ENCODE measurements at regions not wholly inside any gene's neighbourhood (a gene's known extent, or its start where the extent isn't known, plus 50 kb on each side); places are given as distances from the start of the nearest gene placed in this dataset.
"Not testable (repeated sequence)": the region's sequence is repeated elsewhere in the genome, so short reads cannot be mapped to it uniquely, and the experiment has no call there.

- DNase-seq (ENCODE audit: low spot score), result no peak
Observed at GRCh38 chr12:46548605-46549071, 176.1 kb upstream of the SLC38A2 start.

- no peak for DNase-seq (ENCODE audit: low spot score)
Observed at GRCh38 chr12:46547421-46548354, 175.1 kb upstream of the SLC38A2 start.

- no peak for DNase-seq (ENCODE audit: low spot score)
Observed at GRCh38 chr12:46546634-46547273, 174.2 kb upstream of the SLC38A2 start.

DNA sequence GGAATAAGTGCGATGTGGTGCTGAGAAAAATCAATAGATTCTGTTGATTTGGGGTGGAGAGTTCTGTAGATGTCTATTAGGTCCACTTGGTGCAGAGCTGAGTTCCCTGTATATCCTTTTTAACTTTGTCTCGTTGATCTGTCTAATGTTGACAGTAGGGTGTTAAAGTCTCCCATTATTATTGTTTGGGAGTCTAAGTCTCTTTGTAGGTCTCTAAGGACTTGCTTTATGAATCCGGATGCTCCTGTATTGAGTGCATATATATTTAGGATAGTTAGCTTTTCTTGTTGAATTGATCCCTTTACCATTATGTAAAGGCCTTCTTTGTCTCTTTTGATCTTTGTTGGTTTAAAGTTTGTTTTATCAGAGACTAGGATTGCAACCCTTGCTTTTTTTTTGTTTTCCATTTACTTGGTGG, 170.8 kb upstream of the SLC38A2 start:
- DNase-seq (ENCODE audit: low spot score), result not testable (repeated sequence)

DNA sequence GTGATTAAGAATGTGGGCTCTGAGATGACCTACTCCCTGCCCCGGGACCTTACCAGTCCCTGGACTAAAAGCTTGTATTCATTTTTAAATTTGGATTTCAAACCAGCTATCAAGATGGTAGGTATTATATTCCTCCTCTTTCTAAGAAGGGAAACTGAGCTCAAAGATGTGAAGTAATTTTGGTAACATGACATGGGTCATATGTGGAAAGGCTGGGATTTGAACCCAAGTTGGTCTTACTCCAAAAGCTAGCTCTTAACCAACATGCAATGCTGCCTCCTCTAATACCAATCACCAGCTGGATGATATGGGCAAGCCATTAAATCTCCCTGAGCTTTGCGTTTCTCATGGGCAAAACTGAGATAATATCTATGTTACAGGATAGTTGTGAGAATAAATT, 166.4 kb upstream of the SLC38A2 start:
- DNase-seq (ENCODE audit: low spot score), result no peak

GRCh38 chr12:46537387-46537955, 164.9 kb upstream of the SLC38A2 start:
- no peak for DNase-seq (ENCODE audit: low spot score)

GRCh38 chr12:46536316-46536715, 163.7 kb upstream of the SLC38A2 start:
- DNase-seq (ENCODE audit: low spot score), result not testable (repeated sequence)

DNA sequence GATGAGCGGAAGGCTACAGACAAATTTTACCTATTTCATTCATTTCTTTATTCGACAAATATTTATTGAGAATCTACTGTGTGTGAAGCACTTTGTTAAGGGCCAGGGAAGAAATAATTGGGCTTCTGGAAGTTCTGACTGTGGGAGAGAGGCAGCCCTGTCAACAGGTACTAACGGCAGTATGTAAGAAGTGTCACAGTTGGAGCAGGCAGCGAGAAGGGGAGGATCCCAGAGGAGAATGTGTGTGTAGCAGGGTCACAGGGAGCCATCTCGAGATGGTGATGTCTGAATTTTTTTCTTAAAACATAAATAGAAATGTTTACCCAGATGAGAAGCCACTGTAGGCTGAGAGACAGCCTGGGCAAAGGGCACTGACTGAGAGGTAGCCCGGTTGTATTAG, 163.3 kb upstream of the SLC38A2 start:
- no peak for DNase-seq (ENCODE audit: low spot score)

DNA sequence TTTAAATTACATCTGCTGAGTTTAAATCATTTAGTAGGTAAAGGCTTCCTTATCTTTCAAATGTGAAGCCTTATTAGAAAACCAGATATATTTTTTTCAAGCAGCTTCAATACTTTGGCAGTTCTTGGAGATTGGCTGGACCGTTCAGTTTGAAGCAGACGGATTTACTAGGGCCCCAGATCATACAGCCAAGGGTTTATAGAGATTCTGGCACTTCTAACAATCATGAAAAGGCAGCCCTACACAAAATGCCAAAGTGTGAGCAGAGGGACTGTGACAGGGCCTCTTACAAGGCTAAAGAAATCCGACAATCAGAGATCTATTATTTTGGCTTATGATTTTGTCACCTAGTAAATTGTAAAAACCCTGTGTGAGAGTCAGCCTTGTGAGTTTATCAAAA, 162.8 kb upstream of the SLC38A2 start:
- DNase-seq (ENCODE audit: low spot score), result no peak

DNA sequence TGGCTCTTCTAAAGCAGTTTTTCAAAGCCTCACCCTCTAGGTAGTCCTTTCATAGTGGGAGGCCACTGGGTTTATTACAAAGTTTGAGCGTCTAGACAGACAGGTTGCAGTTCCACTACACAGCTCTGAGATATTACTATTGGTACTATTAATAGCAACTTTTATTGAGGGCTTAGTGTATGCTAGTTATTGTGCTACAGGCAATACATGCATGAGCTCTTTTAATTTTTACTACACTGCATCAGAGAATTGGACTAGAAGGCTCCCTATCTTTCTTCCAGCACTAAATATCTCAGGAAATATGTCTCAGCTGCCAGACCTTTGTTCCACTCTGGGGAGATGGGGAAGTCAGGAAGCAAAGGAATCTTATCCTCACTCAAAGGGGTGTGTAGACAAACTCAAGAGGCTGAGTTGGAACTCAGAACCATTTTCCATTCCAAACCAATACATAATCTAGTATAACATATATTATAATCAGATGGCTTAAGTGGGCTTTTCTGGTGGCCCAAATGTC, 161.8 kb upstream of the SLC38A2 start:
- DNase-seq (ENCODE audit: low spot score), result no peak

- no peak for DNase-seq (ENCODE audit: low spot score)
Observed at GRCh38 chr12:46533723-46534122, 161.2 kb upstream of the SLC38A2 start.

- no peak for DNase-seq (ENCODE audit: low spot score)
Observed at GRCh38 chr12:46531804-46532203, 159.2 kb upstream of the SLC38A2 start.

DNA sequence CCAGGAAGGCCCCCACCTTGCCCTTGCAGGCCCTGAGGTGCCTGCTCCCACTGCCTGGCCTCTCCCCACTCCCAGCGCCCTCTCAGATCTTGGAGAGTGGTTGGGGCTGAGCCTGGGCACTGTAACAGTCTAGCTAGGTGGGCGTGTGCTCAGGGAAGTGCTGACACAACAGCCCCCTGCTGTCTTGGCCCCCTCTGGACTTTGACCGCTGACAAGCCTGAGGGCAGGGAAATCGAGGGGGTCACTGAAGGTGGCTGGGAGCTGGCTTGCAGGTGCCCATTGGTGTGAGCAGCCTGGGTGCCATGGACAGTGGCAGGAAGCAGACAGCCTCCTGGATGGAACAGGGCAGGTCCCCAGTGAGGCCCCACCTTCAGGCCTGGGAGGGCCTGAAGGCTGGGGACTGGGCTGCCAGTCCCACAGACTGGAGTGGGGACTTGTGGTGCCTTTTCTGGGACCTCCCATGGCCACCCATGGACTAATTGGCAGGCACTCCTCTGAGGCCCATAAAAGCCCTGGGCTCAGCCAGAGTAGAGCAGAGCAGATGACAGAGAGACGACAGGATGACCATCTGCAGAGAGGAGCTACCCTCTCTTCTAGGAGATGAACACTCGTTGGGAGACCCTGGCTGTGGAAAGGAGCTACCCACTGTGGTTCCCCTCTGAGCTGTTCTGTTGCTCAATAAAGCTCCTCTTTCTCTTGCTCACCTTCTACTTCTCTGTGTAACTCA, 158.6 kb upstream of the SLC38A2 start:
- DNase-seq (ENCODE audit: low spot score), result no peak

- DNase-seq (ENCODE audit: low spot score), result no peak
Observed at GRCh38 chr12:46530373-46531056, 157.9 kb upstream of the SLC38A2 start.

- no peak for DNase-seq (ENCODE audit: low spot score)
Observed at GRCh38 chr12:46526233-46526632, 153.7 kb upstream of the SLC38A2 start.

DNA sequence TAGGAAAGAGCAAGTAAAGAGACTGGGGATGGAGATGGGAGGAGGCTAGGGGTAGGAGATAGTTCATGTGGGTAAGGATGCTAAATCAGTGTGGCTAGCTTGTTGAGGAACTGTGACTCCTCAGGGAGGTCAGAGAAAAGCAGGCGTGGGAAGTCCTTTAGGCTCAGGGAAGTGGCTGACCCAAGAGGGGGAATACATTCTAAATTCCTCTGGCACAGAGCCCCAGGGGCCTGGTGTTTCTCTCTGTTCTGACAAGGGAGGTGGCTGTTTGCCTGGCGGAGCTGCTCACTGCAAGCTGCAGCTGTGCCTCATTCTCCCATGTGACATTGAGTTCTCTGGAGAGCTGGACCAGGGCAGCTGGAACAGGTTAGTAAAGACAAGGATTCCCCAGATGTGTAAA, 152.2 kb upstream of the SLC38A2 start:
- DNase-seq (ENCODE audit: low spot score), result no peak

DNA sequence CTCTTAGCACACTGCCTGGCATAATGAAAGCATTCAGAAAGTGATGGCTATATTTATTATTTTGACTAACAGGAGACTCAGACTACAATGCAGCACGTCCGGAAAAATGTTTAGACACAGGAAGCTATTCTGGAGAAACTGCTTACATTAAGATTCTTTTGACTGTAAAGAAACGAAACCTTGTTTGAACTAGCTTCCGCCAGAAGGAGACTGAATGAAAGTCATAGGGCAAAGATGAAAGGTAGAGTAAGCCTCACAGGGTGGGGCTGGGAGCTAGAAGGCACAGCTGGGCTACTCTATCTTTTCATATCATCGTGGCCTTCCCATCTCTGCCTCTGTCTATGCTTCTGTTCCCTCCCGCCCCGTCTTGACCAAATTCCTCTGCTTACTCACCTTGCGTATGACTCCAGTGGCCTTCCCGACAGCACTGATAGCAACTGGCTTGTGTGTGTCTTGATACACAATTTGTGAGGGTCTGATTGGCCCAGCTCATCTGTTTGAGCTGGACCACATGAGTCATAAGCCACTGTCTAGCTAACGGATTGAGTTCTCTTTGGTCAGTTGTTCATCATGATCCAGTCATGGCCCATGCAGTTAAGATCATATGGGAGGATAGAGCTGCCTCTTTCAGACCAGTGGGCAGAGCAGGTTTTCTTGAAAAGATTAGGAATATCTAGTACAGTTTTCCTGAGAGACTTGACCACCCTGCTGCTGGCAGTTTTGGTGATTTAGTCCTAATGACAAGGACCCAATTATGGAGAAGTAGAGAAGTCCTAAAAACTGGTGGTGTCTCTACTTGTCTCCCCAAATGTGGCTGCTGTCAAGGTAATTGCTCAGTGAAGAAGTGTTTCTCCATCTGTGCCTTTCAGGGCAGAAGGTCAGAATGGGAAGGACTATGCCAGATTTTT, 151.5 kb upstream of the SLC38A2 start:
- no peak for DNase-seq (ENCODE audit: low spot score)

DNA sequence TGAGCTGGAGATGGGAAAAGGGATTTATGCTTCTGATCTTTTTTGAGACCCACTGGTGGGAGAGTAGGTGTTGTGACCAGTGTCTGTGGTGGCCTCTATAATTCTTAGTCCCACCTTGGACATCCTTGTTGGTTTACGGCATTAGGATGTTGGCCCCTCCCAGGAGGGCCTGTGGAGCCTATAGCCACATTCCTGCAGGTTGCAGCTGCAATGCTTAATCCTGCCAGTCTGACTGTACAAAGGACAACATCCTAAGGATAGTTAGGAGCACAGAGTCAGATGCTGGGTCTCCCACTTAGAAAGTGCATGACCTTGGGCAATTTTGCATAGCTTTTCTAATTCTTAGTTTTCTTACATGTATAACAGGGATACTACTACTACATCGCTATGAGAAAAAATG, 150.9 kb upstream of the SLC38A2 start:
- DNase-seq (ENCODE audit: low spot score), result no peak

- DNase-seq (ENCODE audit: low spot score), result no peak
Observed at GRCh38 chr12:46522071-46522470, 149.5 kb upstream of the SLC38A2 start.

- DNase-seq (ENCODE audit: low spot score), result no peak
Observed at GRCh38 chr12:46521145-46521544, 148.6 kb upstream of the SLC38A2 start.

Data from iPS-NIHi11 (cell line).